SU-DHL-6 (cell line): ENCODE measurements at regions not wholly inside any gene's neighbourhood (a gene's known extent, or its start where the extent isn't known, plus 50 kb on each side); places are given as distances from the start of the nearest gene placed in this dataset.

Experiments used
- CTCF ChIP-seq: fragments of 200-600 bp; sonication (generic); IDR thresholded peaks from one replicate; pipeline ENCODE4 v1.5.1; 2017; ENCODE audit warnings: antibody characterized with exemption, mild to moderate bottlenecking, low read length, moderate library complexity; ENCODE audit not compliant: insufficient read depth, poor library complexity, severe bottlenecking
- EZH2phosphoT487 ChIP-seq: fragments of 200-600 bp; sonication (generic), shearing (Covaris generic); conservative IDR thresholded peaks from 2 replicates; pipeline ENCODE4 v1.6.1; 2018; ENCODE audit warnings: mild to moderate bottlenecking, antibody characterized with exemption, low read length, moderate library complexity, mixed read lengths

GRCh38 chr4:78704317-78704716 is 71.8 kb upstream of the BMP2K start:
- no peak for TF ChIP-seq CTCF
- TF ChIP-seq EZH2phosphoT487 = no peak
